Activated CD4-positive, alpha-beta T cell treated with anti-CD3 and anti-CD28 coated beads, Interleukin-10, Interleukin-2, amounts not matched to agents 100 ng/mL and 50 ng/mL, durations not matched to agents 16 hours and 8 hours (primary cell): ENCODE measurements at regions not wholly inside any gene's neighbourhood (a gene's known extent, or its start where the extent isn't known, plus 50 kb on each side); places are given as distances from the start of the nearest gene placed in this dataset.

ENCODE experiments used
- DNase-seq: peaks from one replicate; pipeline ENCODE4 v3.0.0-alpha.2; 2020

DNA sequence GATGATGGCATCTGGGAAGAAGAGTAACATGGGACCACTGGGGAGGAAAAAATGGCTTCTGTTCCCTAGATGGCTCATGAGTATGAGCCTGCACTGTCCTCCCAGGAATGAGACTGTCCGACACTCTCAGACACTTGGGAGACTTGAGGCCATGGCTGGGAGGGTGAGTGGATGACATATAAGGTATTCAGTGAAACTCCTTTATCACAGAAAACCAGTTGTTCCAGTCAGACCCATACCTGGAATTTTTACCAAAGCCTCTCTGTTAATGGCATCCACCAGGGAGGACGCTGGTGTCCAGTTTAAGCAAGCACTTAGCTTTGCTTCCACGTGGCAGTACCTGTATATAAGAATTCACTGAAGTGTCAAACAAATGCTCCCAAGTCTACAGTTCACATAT, 116.7 kb upstream of the C10orf90 start:
- DNase-seq, result no peak

DNA sequence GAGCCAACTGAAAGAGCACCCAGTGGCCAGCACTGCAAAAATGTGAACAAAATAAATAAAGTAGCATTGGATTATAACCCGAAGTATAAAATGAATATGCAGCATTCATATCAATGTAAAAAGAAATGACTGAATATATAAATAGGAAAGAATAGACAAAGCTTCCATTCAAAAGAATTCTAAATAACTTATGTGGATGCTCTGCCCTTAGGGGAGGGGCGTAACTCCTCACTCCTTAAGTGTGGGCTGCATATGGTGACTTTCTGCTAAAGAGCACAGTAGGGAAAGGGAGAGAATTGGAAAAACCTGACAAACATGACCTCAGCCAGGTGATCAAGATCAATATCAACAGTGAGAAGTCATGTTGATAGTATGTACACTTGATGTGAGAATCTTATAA, 109.9 kb upstream of the DOCK1 start:
- no peak for DNase-seq

DNA sequence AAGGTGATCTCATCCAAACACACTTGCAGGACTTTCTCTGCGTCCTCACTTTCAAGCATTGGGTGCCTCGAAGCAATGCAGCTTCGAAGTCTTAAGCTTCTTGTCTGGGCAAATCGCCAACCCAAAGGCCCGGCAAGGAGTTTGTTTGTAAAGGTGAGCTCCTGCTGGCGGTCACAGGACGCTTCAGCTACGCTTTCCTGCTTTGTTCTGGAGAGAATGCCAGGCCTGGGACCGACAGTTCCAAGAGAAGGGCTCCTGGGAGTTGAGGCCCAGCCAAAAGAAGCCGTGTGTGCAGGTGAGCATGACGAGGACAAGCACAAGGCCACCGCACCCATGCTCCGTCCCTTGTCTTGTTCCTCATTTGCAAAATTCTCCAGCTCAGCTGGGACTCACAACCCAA, 106.6 kb upstream of the DOCK1 start:
- DNase-seq, result no peak

DNA sequence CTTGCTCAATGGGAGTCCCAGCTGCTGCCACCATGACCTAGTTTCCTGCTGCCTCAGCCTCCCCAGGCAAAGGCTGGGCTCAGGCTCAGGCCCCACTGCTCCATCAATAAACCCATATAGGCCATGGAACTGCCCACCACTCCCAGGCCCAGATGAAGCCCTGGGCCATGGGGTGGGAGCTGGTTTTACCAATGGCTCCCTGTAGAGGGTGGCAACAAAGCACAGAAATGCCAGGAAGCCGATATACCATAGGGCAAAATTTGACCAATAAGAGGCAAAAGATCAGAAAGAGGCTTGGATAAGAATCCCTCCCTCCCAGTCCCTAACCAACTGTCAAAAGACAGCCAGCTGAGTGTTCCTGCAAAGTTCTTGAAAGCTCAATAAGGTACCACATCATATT, 101.8 kb upstream of the DOCK1 start:
- no peak for DNase-seq

DNA sequence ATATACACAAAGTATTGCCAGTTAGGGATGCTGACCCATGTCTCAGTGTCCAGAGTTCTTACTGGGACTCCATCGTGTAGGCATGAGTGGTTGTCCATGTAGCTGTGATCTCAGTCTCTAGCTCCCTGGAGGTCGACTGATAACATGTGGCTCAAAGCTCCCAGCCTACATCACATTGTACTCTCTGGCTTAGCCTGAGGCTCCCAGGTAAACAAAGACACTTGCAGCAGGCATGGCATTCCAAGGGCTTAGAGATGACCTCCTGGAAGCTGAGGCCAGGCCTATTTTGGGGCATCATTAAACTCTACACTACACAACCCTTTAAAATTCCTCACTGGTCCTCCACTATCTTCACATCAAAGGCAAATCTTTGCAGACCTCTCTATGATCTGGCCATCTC, 100.8 kb upstream of the DOCK1 start:
- DNase-seq, result no peak

DNA sequence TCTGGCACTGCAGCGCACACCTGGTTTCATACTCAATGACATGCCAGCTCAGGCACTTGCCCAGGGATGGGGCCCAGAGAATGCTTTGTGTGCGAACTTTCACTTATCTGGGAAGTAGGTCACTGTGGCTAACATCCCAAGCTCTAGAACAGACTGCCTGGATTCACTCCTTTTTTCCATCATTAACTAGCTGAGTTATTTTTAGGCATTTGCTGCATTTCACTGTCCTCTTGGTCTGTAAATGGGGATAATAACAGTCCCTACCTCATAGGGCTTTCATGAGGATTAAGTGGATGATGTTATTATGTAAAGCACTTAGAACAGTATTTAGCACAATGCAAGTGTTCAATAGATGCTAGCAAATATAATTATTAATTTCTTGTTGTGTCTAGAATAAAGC, 98.7 kb upstream of the DOCK1 start:
- no peak for DNase-seq

DNA sequence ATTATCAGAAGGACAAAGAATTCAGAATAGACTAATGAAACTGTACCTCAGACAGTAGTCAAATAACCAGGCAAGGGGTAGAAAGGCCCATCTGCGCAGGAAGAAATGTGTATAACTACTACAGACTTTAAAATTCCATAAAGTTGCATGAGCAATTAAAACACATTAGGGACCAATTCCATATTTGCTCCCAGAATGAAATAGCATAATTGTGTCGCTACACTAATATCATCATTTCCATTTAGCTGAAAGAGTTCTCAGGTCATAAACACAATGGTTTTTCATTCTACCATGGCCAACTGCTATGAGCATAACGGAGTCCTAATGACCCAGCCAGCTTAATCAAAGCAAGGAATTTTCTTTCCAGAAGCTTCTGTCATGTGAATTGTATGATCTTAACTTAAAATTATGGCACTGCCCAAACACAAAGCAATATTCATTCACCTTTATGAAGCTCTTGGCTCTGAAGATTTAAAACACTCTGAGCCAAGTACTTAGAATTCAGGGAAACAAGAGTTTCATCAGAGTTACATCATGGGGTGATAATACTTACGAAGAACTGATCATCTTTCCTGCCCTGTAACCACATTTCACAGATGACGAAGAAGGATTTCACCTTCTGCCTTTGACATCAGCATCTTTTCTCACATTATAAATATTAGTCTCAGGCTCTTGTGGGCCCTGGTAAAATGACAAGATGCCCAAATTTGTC, 98.1 kb upstream of the DOCK1 start:
- no peak for DNase-seq

DNA sequence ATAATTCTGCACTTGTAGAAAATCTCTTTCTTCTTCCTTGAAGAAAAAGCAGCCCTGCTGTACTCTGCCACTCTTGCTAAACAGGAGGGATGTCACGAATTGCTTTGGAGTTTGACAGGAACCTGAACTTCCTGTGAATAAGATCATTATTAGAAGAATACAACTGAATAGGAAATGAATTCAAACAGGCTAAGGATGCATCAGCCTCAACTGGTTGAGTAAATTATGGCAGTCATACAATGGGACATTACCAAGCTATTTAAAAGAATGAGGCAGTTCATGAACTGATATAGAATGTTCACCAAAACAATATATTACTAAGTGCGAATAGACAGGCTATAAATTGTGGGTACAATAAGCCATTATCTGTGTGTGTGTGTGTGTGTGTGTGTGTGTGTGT, 97.1 kb upstream of the DOCK1 start:
- no peak for DNase-seq

DNA sequence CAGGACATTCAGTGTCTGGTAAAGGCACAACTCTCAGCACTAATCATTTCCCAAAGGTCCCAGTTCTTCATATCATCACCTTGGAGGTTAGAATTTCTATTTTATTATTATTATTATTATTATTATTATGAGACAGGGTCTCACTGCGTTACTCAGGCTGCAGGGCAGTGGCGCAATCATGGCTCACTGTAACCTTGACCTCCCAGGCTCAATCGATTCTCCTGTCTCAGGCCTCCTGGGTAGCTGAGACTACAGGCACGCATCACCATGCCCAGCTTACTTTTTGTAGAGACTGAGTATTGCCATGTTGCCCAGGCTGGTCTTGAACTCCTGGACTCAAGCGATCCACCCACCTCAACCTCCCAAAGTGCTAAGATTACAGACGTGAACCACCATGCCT, 91.8 kb upstream of the DOCK1 start:
- DNase-seq, result no peak

DNA sequence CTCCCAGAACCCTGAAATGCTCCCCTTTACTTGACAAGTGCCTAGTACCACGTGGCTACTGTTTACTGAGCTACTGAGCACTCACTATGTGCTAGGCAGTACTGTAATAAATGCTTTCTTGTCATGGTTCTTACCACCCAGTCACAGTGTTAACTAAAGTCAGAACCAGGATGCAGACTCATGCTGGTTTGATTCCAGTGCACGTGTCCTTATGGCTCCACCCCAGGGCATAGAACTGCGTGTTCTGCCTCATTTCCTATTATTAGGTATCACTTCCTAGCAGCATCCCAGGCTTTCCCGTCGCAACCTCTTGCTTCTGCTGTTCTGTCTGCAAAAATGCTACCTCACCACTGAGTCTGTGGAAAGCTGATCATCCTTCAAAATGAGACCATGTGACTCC, 71.7 kb upstream of the DOCK1 start:
- DNase-seq, result no peak

DNA sequence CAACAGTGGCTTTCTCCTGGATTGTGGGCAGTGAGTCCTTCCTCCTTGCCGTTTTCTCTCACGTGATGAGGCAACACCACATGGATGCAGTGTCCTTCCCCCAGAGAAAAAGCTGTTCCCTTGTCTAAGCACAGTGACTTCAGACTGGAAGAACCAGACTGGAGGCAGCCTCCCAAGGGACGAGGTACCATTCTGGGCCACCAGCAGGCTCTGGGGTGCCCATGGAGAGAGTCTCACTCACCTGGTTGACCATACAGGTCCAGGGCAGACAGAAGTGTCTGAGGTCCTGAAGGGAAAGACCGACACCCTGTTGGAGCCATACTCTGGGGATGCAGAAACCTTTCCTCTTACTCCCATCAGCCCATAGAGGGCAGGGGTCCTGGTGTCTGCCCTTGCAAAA, 69.2 kb upstream of the DOCK1 start:
- DNase-seq, result no peak

DNA sequence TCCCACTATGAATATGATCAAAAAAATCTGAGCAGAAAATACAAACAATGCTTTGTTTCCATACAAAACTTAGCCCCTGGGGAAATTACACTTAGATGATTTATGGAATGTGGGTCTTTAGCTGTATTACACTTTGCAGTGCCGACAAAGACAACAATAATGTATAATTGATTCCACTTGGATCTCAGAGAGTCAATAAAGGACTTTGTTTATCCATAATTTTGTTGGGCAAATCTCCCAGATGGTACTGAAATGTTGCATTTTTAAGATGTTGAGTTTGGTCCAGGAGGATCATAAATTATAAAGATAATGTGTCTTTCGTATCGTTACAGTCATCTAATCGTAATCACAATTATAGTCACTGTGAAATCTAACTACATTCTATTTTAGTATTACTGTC, 66.9 kb upstream of the DOCK1 start:
- DNase-seq, result no peak

DNA sequence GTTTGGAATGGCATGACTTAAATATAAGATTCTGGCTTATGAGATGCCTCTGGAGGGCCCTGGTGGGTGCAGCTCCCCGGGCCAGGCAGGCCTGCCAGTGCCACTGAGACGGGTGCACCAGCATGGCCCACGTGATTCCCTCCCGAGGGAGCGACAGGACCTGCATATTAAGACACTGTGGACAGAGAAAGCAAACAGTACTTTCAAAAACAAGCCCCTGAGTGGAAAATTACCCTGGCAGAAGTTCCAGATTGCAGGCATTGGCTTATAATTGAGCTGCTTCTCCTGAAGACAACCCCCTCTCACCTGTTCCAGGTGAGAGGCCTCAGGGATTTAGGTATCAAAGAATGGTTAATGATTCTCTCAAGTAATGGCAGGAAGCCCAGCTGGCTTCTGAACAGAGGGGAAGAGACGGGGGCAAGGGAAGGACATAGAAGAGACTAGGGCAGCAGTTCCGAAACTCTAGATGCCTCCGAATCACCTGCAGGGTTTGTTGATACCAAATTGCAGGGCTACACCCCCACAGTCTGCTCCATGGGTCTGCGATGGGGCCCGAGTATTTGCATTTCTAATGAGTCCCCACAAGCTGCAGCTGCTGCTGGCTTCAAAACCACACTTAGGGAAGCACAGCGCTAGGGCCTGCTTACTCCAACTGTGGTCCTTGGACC, 66.0 kb upstream of the DOCK1 start:
- DNase-seq, result no peak

DNA sequence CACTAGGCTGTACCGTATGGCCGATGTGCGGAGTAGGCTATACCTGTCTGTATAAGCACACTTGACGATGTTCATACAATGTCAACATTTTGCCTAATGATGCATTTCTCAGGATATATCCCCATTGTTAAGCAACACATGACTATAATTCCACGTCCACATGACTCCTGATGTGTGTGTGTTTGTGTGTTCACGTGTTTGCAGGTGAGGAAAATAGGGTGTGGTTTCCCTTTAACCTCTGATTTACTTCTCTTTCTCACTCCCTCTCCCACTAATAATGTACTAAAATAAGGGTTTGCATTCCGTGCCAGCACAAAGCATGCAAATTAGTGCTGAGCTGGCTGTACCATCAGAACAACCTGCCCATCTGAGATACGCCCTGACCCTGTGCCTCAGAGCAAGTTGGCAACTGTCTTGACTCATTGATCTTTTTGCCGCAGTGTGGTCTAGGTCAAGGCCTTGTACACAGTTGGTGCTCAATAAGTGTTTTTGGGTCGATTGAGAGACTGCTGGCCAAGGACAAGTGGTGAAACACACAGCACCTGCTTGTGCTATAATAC, 64.6 kb upstream of the DOCK1 start:
- DNase-seq, result no peak

DNA sequence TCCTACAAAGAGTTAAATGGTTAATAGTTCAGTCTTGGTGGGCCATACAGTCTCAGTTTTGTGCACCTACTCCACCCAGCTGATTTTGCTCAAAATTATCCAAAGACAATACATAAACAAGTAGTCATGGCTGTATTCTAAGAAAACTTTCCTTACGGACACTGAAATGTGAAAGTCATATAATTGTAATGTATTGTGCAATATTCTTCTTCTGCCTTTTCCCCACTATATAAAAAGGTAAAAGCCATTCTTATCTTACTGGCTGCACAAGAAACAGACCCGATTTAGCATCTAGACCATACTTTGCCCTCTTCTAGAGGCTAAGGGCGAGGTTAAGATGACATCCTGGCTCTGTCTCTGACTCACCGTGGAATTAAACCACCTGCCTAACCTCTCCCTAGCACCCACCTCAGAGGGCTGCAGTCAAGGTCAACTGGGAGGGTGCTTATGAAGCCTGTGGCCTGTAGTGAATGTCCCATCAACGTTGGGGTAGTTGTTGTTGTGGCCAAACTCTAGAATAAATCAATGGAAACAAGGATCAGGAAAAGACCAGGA, 63.8 kb upstream of the DOCK1 start:
- DNase-seq, result no peak

DNA sequence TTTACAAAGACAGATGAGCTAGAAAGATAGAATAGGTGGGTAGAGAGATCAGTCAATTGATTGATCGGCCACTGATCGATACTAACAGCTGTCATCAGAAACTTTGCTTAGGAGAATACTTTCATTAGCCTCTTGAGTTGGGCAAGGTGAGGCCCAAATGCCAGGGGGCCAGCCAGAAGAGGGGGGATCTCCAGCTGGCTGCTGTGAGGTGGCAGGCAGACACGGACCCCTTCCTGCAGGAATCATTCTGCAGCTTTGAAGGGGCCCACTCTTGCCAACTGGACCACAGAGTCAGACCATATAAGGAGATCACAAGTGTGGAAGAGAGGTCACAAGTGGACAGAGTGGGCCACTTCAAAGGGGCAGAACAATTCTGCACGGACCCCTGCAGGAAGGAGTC, 62.9 kb upstream of the DOCK1 start:
- DNase-seq, result no peak

DNA sequence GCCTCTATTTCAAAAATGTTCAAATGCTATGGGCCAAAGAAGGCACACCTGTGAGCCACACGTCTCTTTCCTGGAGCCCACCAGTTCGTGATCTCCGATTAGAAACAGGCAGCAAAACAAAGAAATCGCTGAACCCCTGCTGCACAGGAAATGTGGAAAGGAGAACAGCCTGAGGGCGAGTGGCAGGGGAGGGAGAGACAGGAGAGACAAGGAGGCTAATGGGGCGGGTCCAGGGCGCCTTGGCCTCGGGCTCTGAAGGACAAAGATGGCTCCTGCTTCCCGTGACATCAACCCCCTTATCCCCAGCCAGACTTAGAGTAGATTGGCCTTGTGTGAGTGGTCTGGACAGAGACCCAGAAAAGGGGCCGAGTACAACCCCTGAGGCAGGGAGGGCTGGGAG, 62.4 kb upstream of the DOCK1 start:
- DNase-seq, result no peak

DNA sequence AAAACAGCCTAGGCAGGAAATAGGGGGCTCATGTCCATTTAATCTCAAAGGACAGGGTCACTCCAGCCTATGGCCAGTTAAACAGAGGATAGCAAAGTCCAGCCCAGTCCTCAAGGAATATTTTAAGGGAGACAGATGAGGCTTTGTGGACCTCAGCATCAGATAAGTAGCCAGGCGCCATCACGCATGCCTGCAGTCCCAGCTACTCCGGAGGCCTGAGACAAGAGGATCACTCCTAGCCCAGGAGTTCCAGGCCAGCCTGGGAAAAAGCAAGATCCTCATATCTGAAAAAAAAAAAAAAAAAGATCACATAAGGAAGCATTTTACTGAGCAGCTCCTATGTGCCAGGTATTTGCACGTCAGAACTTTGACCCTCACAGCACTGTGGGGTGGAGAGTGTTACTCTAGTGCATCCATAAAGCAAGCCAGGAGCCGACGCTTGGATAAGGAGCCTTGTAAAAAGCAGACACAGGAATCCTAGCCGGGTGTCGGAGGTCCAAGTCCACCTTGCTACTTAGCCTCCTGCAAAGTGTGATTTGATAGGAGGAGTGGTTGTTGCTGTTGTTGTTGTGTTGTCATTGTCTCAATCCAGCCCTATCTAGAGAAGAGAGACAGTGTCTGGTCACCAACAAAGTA, 61.8 kb upstream of the DOCK1 start:
- DNase-seq, result no peak

DNA sequence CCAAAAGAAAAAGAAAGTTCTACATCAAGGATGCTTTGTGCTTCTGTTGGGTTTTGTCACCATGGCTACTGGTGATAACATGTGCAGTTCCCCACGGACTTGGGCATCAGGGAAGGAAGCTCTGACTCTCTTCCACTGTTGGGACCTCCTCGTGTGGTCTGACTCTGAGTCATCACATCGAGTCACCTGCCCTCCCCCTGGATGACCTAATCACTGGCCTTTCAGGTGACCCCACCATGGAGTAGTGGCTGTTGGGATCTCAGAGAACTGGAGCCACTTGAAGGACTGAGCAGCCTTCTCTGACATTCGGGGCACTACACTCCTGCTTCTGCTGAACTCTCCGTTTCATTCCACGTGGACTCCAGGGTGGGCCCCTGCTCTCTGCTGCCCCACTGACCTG, 60.8 kb upstream of the DOCK1 start:
- DNase-seq, result no peak

DNA sequence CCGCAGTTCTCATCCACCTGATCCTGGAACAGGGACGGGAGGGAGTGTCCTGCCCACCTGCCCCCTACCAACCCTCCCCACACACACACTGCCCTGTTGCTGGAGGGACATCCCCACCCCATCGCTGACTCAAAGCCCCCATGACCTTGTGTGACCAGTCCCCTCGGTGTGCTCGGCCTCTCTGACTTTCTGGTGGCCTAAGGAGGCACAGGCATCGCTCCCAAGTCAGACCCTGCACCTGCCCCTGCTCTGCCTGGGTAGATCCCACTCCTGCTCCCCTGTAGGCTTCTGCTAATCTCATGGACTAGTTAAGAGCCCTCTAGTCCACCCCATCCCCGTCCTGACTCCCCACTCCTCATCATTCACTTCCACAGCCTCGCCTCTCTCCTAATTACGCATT, 58.8 kb upstream of the DOCK1 start:
- DNase-seq, result no peak

DNA sequence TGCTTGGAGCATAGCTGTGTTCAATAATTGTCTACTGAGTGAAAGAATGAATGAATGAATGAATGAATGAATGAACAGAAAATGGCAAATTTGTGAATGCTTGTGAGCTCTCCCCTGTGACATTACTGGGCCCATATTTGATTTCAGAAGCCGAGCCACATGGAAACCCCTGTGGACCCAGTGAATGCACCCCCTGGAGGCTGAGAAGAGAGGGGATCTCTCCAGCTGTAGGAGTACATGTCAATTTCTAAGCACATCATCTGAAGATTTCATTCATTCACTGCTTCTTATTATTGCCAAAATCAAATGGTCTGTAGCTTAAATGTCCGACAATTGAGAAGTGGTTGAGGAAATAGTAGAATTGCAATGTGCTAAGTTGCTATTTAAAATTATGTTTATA, 58.3 kb upstream of the DOCK1 start:
- DNase-seq, result no peak

DNA sequence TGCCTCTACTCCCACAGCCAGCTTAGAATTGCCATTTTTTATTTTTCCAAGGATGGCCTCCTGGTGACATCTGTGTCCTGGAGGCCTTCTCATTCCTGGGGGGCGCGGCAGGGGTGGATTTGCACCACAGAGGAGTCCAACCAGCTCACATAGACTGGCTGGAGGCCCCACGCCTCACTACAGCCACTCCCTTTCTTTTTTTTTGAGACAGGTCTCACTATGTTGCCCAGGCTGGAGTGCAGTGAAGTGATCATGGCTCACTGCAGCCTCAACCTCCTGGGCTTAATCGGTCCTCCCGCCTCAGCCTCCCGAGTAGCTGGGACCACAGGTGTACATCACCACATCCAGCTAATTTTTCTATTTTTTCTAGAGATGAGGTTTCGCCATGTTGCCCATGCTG, 57.6 kb upstream of the DOCK1 start:
- DNase-seq, result no peak

DNA sequence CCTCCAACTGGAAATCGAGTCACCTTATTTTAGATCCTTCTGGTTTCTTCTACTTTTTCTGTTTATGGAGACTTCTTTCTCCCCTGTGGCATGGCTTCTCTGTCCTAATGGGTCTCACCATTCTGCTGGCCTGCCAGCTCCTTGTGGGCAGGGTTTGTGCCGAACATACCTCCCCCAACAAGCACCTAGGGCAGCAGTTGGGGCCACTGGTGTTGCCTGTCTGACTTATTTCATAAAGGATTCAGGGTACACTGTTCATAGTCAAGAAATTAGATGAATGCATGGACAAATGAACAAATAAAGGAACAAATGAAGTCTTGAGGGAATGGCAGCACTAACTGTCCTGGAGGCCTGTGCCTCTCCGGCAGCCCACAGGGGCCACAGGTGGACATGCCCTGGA, 55.6 kb upstream of the DOCK1 start:
- DNase-seq, result no peak
